HL-60 (cell line): ENCODE measurements at regions not wholly inside any gene's neighbourhood (a gene's known extent, or its start where the extent isn't known, plus 50 kb on each side); places are given as distances from the start of the nearest gene placed in this dataset.
"Not testable (repeated sequence)": the region's sequence is repeated elsewhere in the genome, so short reads cannot be mapped to it uniquely, and the experiment has no call there.

Source experiments
- DNase-seq, 2 experiments: peaks; one replicate each; pipeline ENCODE4 v3.0.0-alpha.2; 2010 to 2020; ENCODE audit warnings: low read depth in 1 of 2, low spot score in 1 of 2
- H3K27ac ChIP-seq: fragments of 250-450 bp; sonication (Bioruptor Pico); replicated peaks from 2 replicates; pipeline ENCODE4 v1.5.1; 2020; ENCODE audit warnings: mild to moderate bottlenecking, moderate library complexity
- H3K27me3 ChIP-seq: fragments of 250-450 bp; sonication (Bioruptor Pico); 2 replicates; pipeline ENCODE4 v1.5.1; 2021; ENCODE audit warnings: mild to moderate bottlenecking, moderate library complexity; ENCODE audit not compliant: insufficient read depth, poor library complexity, severe bottlenecking
- H3K4me3 ChIP-seq: replicated peaks from 2 replicates; pipeline ENCODE4 v1.5.1; 2011; ENCODE audit warnings: mild to moderate bottlenecking, control low read depth, low read length; ENCODE audit not compliant: insufficient read depth
- GABPA ChIP-seq: IDR thresholded peaks from 2 replicates; pipeline ENCODE4 v1.6.1; 2012; ENCODE audit warnings: low read depth
- POLR2AphosphoS5 ChIP-seq: IDR thresholded peaks from 2 replicates; pipeline ENCODE4 v1.6.1; 2012; ENCODE audit warnings: low read depth
- REST ChIP-seq: IDR thresholded peaks from 2 replicates; pipeline ENCODE4 v1.6.1; 2012; ENCODE audit warnings: low read depth; ENCODE audit not compliant: insufficient replicate concordance
- SPI1 ChIP-seq: IDR thresholded peaks from 2 replicates; pipeline ENCODE4 v1.6.1; 2012; ENCODE audit warnings: low read depth, mild to moderate bottlenecking, borderline replicate concordance
- TF ChIP-seq, protein P1 (sequence below): IDR thresholded peaks from one replicate; pipeline ENCODE4 v1.5.1; 2011; ENCODE audit warnings: low read length, control low read depth, inconsistent platforms; ENCODE audit not compliant: insufficient read depth

GRCh38 chr17:14518919-14519318 lies 218.0 kb downstream of the HS3ST3B1 start:
- not testable (repeated sequence) for DNase-seq, H3K4me3 ChIP-seq, H3K27ac ChIP-seq

GRCh38 chr17:14514973-14515372 lies 214.1 kb downstream of the HS3ST3B1 start:
- TF ChIP-seq SPI1 (no peak), REST (no peak), POLR2AphosphoS5 (no peak), GABPA (no peak)
- TF ChIP-seq, protein P1, sequence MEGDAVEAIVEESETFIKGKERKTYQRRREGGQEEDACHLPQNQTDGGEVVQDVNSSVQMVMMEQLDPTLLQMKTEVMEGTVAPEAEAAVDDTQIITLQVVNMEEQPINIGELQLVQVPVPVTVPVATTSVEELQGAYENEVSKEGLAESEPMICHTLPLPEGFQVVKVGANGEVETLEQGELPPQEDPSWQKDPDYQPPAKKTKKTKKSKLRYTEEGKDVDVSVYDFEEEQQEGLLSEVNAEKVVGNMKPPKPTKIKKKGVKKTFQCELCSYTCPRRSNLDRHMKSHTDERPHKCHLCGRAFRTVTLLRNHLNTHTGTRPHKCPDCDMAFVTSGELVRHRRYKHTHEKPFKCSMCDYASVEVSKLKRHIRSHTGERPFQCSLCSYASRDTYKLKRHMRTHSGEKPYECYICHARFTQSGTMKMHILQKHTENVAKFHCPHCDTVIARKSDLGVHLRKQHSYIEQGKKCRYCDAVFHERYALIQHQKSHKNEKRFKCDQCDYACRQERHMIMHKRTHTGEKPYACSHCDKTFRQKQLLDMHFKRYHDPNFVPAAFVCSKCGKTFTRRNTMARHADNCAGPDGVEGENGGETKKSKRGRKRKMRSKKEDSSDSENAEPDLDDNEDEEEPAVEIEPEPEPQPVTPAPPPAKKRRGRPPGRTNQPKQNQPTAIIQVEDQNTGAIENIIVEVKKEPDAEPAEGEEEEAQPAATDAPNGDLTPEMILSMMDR, result no peak
- Histone ChIP-seq H3K27ac (no peak overlapping the region), H3K4me3 (no peak overlapping the region), H3K27me3 (no peaks in the 10 kb centered on the region)
- no peak for DNase-seq

More at GRCh38 chr17:14518919-14519318, 218.0 kb downstream of the HS3ST3B1 start:
- not testable (repeated sequence) for H3K27me3 ChIP-seq

DNA sequence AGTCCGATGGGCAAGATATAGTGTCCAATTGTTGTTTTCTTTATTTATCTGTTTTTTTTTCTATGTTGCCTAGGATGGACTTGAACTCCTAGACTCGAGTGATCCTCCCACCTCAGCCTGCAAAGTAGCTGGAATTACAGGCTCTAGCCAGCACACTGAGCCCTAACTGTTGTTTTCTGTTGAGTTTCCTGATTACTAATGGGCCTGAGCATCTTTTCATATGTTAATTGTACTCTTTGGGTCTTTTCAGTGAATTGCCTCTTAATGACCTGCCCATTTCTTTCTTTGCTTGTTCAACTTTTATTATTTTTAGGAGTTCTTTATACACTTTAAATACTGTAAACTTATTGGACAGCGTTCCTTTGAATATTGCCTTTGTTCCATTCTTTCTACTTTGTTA lies 213.0 kb downstream of the HS3ST3B1 start:
- no peak overlapping the region for H3K27ac ChIP-seq
- TF ChIP-seq, protein P1, result no peak
- TF ChIP-seq GABPA (no peak), POLR2AphosphoS5 (no peak), REST (no peak), SPI1 (no peak)
- H3K4me3 ChIP-seq, result no peak overlapping the region
- DNase-seq, result no peak
- H3K27me3 ChIP-seq, result no peaks in the 10 kb centered on the region

DNA sequence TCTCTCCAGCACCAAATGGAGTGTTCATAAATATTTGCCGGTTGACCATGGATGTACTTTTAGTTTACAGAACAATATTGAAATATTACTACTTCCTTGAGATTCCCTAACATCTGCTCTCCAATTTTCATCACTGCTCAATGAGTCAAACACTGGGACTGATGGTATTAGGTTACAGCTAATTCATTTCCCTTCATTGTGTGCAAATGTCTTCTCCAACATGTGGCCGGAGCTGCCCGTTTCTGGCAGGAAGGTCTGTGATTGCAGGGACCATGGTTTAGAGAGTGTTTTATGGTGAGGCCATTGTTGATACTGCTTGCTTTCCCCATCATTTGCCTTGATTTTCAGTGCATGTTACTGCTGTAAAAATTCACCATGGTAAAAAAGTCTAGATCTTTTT lies 209.3 kb downstream of the HS3ST3B1 start:
- H3K27me3 ChIP-seq, result no peaks in the 10 kb centered on the region
- DNase-seq, result no peak
- H3K27ac ChIP-seq, result no peak overlapping the region
- no peak for TF ChIP-seq SPI1
- no peak for TF ChIP-seq REST
- TF ChIP-seq POLR2AphosphoS5, result no peak
- no peak for TF ChIP-seq GABPA
- TF ChIP-seq, protein P1, result no peak
- H3K4me3 ChIP-seq, result no peak overlapping the region
